HFF-Myc (cell line): ENCODE measurements at regions not wholly inside any gene's neighbourhood (a gene's known extent, or its start where the extent isn't known, plus 50 kb on each side); places are given as distances from the start of the nearest gene placed in this dataset.
A peak's percentile ranks its signal among the peaks of the same experiment; 100 is the strongest.

Source experiments
- DNase-seq: peaks from one replicate; pipeline ENCODE4 v3.0.0-alpha.2; 2011; ENCODE audit warnings: low read depth; ENCODE audit errors: extremely low read depth
- H3K4me3 ChIP-seq: replicated peaks from 2 replicates; pipeline ENCODE4 v1.5.1; 2011; ENCODE audit warnings: low read depth, mild to moderate bottlenecking, control low read depth, low read length
- TF ChIP-seq, protein P1 (sequence below): IDR thresholded peaks from 2 replicates; pipeline ENCODE4 v1.5.1; 2012; ENCODE audit warnings: mild to moderate bottlenecking, low read depth, low read length, control low read depth; ENCODE audit errors: missing control alignments

GRCh38 chr5:86964889-86965288 is 302.8 kb upstream of the RASA1 start:
- DNase-seq, result no peak
- TF ChIP-seq, protein P1, sequence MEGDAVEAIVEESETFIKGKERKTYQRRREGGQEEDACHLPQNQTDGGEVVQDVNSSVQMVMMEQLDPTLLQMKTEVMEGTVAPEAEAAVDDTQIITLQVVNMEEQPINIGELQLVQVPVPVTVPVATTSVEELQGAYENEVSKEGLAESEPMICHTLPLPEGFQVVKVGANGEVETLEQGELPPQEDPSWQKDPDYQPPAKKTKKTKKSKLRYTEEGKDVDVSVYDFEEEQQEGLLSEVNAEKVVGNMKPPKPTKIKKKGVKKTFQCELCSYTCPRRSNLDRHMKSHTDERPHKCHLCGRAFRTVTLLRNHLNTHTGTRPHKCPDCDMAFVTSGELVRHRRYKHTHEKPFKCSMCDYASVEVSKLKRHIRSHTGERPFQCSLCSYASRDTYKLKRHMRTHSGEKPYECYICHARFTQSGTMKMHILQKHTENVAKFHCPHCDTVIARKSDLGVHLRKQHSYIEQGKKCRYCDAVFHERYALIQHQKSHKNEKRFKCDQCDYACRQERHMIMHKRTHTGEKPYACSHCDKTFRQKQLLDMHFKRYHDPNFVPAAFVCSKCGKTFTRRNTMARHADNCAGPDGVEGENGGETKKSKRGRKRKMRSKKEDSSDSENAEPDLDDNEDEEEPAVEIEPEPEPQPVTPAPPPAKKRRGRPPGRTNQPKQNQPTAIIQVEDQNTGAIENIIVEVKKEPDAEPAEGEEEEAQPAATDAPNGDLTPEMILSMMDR, result no peak

DNA sequence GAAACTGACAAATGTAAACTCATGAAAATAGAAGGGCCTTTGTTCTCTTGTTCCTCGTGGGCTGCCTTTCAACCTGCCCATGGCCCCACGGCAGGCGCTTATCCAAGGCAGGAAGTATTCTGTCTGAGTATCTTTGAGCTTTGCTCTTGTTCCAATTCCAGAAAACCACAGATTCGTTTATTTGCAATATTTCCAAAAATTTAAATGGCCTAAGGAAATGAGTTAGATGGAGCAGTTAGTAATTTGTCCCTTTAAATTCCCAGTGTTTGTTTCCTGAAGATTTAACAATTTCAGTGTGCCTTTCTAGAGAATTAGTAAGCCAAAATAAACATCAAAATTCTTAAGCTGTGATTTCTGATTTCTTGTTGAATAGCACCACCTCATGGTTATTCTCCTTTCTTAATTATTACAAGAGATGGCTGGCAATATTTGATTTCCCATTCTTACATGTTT is 299.4 kb upstream of the RASA1 start:
- TF ChIP-seq, protein P1, result peak; percentile 2
- no peak for DNase-seq
- no peak overlapping the region for H3K4me3 ChIP-seq

More at GRCh38 chr5:86964889-86965288, 302.8 kb upstream of the RASA1 start:
- H3K4me3 ChIP-seq, result no peak overlapping the region

GRCh38 chr5:86970361-86970760 is 297.3 kb upstream of the RASA1 start:
- DNase-seq, result no peak
- TF ChIP-seq, protein P1, result no peak
- no peak overlapping the region for H3K4me3 ChIP-seq

DNA sequence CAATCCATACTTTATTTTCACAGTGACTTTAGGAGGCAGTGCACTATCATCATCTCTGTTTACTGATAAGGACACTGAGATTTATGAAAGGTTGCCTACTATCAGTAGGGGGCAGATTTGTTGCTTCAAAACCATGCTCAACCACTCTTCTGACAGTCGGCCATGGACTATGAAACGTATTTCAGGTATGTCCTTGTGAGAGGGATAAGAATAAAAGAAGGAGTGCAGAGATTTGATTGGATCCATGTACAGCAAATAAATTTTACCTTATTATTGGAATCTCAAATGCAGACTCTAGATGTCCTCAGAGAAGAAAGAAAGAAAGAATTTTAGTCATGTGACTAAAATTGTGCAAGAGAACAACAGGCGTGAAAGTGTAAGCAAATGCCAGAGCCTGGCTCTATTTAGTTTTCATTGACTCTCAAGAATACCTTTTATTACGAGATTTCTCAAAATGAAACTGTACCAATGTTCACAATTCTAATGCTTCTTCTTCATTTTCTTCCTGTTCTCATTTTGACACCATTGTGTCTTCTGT is 296.6 kb upstream of the RASA1 start:
- H3K4me3 ChIP-seq, result no peak overlapping the region
- TF ChIP-seq, protein P1, result no peak
- no peak for DNase-seq

- TF ChIP-seq, protein P1, result no peak
- no peak overlapping the region for H3K4me3 ChIP-seq
- DNase-seq, result peak; percentile 26
Measured at GRCh38 chr5:86974955-86975354, 292.7 kb upstream of the RASA1 start.

DNA sequence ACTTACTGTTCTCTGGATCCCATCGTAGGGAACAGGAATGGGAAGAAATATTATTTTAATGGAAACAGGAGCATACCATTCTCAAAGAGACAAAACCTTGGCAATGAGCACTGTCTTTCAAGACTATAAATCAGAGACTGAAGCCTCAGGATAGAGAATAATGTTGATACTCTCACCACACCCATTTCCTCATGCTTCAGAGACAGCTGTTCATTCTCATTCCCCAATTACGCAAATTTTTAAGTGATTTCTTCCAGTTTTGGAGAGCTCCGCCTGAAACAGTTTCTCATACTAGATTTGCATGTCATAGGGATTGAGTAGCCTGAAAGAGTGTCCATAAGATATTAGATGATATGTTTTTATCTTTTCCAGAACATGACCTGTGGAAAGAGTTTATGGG is 290.5 kb upstream of the RASA1 start:
- no peak for DNase-seq
- TF ChIP-seq, protein P1, result no peak
- H3K4me3 ChIP-seq, result no peak overlapping the region

DNA sequence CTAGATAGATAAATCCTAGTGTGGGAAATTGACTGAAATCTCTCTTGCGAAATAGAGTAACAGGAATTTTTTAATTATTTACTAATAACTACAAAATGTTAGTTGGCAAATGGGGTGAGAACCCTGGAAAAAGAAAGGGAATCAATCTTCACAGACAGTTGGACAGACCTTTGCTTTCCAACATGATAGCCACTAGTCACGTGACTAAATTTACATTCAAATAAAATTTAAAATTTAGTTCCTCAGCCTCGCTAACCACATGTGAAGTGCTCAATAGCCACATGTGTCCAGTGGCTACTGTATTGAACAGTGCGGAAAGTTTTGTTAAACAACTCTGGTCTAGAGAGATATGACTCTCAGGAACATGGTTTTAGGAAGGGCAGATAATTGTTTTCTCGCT is 289.9 kb upstream of the RASA1 start:
- DNase-seq, result no peak
- TF ChIP-seq, protein P1, result no peak
- no peak overlapping the region for H3K4me3 ChIP-seq
